KOPT-K1 (cell line): ENCODE measurements at regions not wholly inside any gene's neighbourhood (a gene's known extent, or its start where the extent isn't known, plus 50 kb on each side); places are given as distances from the start of the nearest gene placed in this dataset.
"Not testable (repeated sequence)": the region's sequence is repeated elsewhere in the genome, so short reads cannot be mapped to it uniquely, and the experiment has no call there.

ENCODE experiments used
- H3K27ac ChIP-seq: fragments of 200-600 bp; sonication (generic); 2 replicates; pipeline ENCODE4 v1.5.1; 2016; ENCODE audit warnings: antibody characterized with exemption, mild to moderate bottlenecking, low read depth, low read length; ENCODE audit not compliant: poor library complexity, severe bottlenecking
- H3K36me3 ChIP-seq: fragments of 200-600 bp; sonication (generic); 2 replicates; pipeline ENCODE4 v1.5.1; 2017; ENCODE audit warnings: antibody characterized with exemption, mild to moderate bottlenecking, low read length, moderate library complexity; ENCODE audit not compliant: insufficient read depth
- H3K9me3 ChIP-seq: fragments of 200-600 bp; sonication (generic); 2 replicates; pipeline ENCODE4 v1.5.1; 2017; ENCODE audit warnings: antibody characterized with exemption, low read length, mild to moderate bottlenecking; ENCODE audit not compliant: insufficient read depth, poor library complexity, severe bottlenecking

GRCh38 chr4:188307591-188307990 lies 168.3 kb downstream of the TRIML1 start:
- H3K9me3 ChIP-seq, result no peaks in the 10 kb centered on the region

DNA sequence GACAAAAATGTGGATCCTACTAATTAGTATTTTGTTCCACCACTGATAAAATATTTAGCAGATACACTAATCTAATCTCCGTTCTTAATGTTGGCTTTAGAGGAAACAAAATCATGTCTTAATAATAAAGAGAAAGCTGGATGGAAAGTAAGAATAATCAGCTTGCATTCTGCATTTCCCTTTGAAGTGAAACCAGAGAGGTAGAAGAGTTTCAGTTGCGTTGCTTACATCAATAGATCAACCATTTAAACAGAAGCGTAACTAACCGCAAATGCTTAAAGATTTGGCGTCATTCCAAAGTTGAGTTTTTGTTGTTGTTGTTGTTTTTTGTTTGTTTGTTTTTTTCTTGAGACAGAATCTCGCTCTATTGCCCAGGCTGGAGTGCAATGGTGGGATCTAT lies 168.9 kb downstream of the TRIML1 start:
- no peaks in the 10 kb centered on the region for H3K36me3 ChIP-seq
- H3K9me3 ChIP-seq, result no peaks in the 10 kb centered on the region
- no peak overlapping the region for H3K27ac ChIP-seq

More at GRCh38 chr4:188307591-188307990, 168.3 kb downstream of the TRIML1 start:
- Histone ChIP-seq H3K27ac (no peak overlapping the region), H3K36me3 (no peaks in the 10 kb centered on the region)

- no peaks in the 10 kb centered on the region for H3K36me3 ChIP-seq
- no peak overlapping the region for H3K27ac ChIP-seq
- H3K9me3 ChIP-seq, result no peaks in the 10 kb centered on the region
Observed at GRCh38 chr4:188316391-188316790, 177.2 kb downstream of the TRIML1 start.

DNA sequence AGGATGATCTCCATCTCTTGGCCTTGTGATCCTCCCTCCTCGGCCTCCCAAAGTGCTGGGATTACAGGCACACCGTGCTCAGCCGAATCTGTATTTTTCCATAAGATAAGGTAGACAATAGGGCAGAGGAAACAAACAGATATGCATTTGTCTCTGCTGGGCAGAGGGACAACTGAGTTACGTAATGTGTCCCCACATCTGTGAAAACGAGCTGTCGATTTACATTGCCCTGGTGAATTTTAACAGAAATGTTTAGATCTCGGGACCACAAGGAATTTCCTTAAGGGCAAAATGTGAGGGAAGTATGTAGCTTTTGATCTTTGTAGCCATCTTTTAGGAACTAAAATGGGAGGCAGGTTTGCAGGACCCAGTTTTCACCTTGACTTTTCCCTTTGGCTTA lies 189.7 kb downstream of the TRIML1 start:
- Histone ChIP-seq H3K36me3 (no peaks in the 10 kb centered on the region), H3K27ac (no peak overlapping the region), H3K9me3 (peaks cover 3% of the 10 kb centered on the region)

GRCh38 chr4:188329521-188329920 lies 190.3 kb downstream of the TRIML1 start:
- H3K36me3 ChIP-seq, result no peaks in the 10 kb centered on the region
- H3K9me3 ChIP-seq, result peaks cover 3% of the 10 kb centered on the region
- H3K27ac ChIP-seq, result no peak overlapping the region

- Histone ChIP-seq H3K9me3 (peaks cover 9% of the 10 kb centered on the region), H3K36me3 (no peaks in the 10 kb centered on the region)
Observed at GRCh38 chr4:188332265-188332664, 193.0 kb downstream of the TRIML1 start.

GRCh38 chr4:188336891-188337290 lies 197.7 kb downstream of the TRIML1 start:
- no peaks in the 10 kb centered on the region for H3K36me3 ChIP-seq
- H3K27ac ChIP-seq, result no peak overlapping the region
- H3K9me3 ChIP-seq, result peaks cover 5% of the 10 kb centered on the region

More at GRCh38 chr4:188332265-188332664, 193.0 kb downstream of the TRIML1 start:
- no peak overlapping the region for H3K27ac ChIP-seq

DNA sequence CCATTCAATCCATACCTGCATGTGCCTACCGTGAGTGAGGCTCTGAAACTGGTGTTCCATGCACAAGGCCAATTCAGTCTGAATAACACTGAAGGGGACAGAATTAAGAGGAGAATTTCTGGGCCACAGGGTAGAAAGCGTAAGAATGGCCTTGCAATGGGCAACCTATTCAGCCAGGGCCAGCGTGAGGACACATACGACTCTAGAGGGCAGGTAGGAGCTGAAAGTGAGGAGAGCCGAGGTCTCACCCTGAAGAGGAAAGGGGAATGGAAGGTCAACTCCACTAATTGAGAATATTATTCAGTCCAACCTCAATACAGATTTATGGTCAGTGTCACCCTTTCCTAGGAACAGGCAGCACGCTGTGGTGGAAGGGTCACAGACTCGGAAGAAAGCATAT lies 202.2 kb downstream of the TRIML1 start:
- Histone ChIP-seq H3K9me3 (peaks cover 5% of the 10 kb centered on the region), H3K27ac (no peak overlapping the region)

DNA sequence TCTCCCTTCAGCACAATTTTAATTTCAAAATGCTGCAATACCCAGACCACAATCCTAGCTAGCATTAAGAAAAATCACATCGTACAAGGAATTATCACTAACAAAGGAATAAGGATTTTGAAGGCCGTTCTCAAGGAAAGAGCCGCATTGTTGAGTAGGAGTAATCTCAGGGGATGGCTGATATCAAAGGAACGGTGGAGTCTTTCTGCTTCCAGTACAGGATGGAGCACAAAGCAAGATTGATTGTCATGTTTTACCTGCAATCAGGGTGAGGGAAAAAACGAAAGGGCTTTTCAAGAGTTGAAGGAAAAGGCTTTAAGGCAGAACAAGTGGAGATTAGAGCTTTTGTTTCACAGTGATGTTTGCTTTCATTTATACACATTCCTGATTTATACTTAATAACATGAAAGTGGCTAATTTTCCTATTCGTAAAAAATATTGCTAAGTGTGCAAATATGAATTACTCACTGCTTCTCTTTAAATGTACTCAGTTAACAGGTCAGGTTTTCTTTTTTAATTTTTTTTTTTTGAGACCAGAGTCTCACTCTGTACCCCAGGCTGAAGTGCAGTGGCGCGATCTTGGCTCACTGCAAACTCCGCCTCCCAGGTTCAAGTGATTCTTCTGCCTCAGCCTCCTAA lies 207.0 kb downstream of the TRIML1 start:
- H3K36me3 ChIP-seq, result no peaks in the 10 kb centered on the region
- H3K27ac ChIP-seq, result no peak overlapping the region
- no peaks in the 10 kb centered on the region for H3K9me3 ChIP-seq

More for the DNA sequence above, 202.2 kb downstream of the TRIML1 start:
- no peaks in the 10 kb centered on the region for H3K36me3 ChIP-seq

GRCh38 chr4:188347339-188347738 lies 208.1 kb downstream of the TRIML1 start:
- H3K36me3 ChIP-seq, result no peaks in the 10 kb centered on the region
- H3K9me3 ChIP-seq, result no peaks in the 10 kb centered on the region
- H3K27ac ChIP-seq, result no peak overlapping the region

DNA sequence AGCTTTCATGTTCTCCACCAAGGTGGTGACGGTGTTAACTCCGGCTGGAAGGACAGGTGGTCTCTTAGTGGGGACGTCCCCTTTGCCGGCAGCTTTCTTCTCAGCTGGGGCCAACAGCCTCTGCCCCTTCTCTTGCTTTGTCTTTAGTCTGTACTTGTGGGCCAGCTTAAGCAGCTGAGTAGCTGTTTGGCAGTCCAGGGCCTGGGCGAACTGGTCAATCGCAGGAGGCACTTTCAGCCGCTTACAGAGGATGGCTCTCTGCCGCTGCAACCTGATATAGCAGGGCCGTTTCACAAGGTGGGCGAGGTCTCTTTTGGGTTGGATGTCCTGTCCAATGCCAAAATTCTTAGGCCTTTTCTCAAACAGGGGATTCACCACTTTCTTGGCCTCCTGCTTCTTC lies 210.3 kb downstream of the TRIML1 start:
- not testable (repeated sequence) for H3K36me3 ChIP-seq

GRCh38 chr4:188363196-188363595 lies 224.0 kb downstream of the TRIML1 start:
- no peak overlapping the region for H3K27ac ChIP-seq
- H3K36me3 ChIP-seq, result no peaks in the 10 kb centered on the region
- no peaks in the 10 kb centered on the region for H3K9me3 ChIP-seq

More for the DNA sequence above, 210.3 kb downstream of the TRIML1 start:
- H3K9me3 ChIP-seq, H3K27ac ChIP-seq: not testable (repeated sequence)

DNA sequence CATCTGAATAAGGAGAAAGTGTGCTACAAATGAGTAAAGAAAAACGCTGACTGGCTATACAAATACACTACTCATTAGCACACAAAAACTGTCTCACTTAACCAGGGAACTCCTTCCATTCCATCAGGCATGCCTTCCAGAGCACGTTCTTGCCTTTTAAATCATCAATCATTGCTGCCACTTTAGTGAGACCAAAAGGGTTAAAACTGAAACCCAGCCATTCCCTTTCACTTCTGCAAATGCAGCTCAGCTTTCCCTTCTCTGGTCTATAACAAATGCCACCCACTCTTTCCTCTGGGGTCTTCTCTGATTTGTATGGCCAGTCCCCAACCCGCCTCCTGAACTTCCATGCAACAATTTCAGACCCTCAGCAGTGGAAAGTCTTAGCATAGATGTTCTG lies 231.5 kb downstream of the TRIML1 start:
- no peak overlapping the region for H3K27ac ChIP-seq
- no peaks in the 10 kb centered on the region for H3K9me3 ChIP-seq
- H3K36me3 ChIP-seq, result no peaks in the 10 kb centered on the region

- Histone ChIP-seq H3K36me3 (no peaks in the 10 kb centered on the region), H3K27ac (no peak overlapping the region), H3K9me3 (no peaks in the 10 kb centered on the region)
Observed at GRCh38 chr4:188372058-188372457, 232.8 kb downstream of the TRIML1 start.

DNA sequence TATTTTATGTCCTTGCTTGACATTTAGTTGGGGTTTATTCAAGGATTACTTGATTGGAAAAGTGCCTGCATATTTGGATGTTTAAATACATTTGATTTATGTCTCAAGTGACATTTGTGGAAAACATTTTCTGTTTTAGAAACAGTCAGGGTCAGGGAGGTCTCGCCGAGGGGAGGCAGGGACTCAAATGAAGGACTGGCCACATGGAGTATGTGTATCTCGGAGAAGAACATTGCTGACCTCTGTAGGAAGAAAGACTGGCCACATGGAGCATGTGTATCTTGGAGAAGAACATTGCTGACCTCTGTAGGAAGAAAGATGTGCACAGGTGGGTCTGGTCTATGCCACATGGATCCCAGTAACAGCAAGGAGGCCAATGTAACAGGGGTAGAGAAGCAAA lies 233.6 kb downstream of the TRIML1 start:
- no peaks in the 10 kb centered on the region for H3K36me3 ChIP-seq
- no peaks in the 10 kb centered on the region for H3K9me3 ChIP-seq
- no peak overlapping the region for H3K27ac ChIP-seq

GRCh38 chr4:188374871-188375270 lies 235.6 kb downstream of the TRIML1 start:
- Histone ChIP-seq H3K27ac (no peak overlapping the region), H3K9me3 (no peaks in the 10 kb centered on the region), H3K36me3 (no peaks in the 10 kb centered on the region)
